Liver (tissue), 8 donors: ENCODE measurements at regions not wholly inside any gene's neighbourhood (a gene's known extent, or its start where the extent isn't known, plus 50 kb on each side); places are given as distances from the start of the nearest gene placed in this dataset.

Experiments used
- DNase-seq: peaks from one replicate; pipeline ENCODE4 v3.0.0-alpha.2; 2017; ENCODE audit warnings: low spot score
- H3K27ac ChIP-seq, 2 donors: one replicate each; pipeline ENCODE4 v1.7.0; 2013; ENCODE audit warnings: inconsistent platforms in 2 of 2, low read length in 2 of 2, control low read depth in 1 of 2, low read depth in 1 of 2, mild to moderate bottlenecking in 1 of 2
- H3K27me3 ChIP-seq, 4 donors: one replicate each; pipeline versions ENCODE4 v1.6.1 to v1.7.0; 2013; ENCODE audit warnings: low read length in 3 of 4, inconsistent platforms in 1 of 4, mild to moderate bottlenecking in 1 of 4, moderate library complexity in 1 of 4; ENCODE audit not compliant: control insufficient read depth in 4 of 4, insufficient read depth in 4 of 4
- H3K36me3 ChIP-seq, 4 donors: one replicate each; pipeline versions ENCODE4 v1.6.1 to v1.7.0; 2013; ENCODE audit warnings: low read length in 3 of 4, mild to moderate bottlenecking in 3 of 4, low read depth in 1 of 4, moderate library complexity in 1 of 4; ENCODE audit not compliant: control insufficient read depth in 4 of 4, insufficient read depth in 3 of 4
- H3K4me1 ChIP-seq, 4 donors: one replicate each; pipeline versions ENCODE4 v1.6.1 to v1.7.0; 2013; ENCODE audit warnings: low read length in 3 of 4, mild to moderate bottlenecking in 3 of 4, moderate library complexity in 1 of 4; ENCODE audit not compliant: control insufficient read depth in 4 of 4, insufficient read depth in 4 of 4
- H3K4me3 ChIP-seq, 3 donors: one replicate each; pipeline versions ENCODE4 v1.6.1 to v1.7.0; 2013; ENCODE audit warnings: low read length in 3 of 3, control low read depth in 1 of 3, low read depth in 1 of 3, mild to moderate bottlenecking in 1 of 3
- H3K9ac ChIP-seq, 2 donors: one replicate each; pipeline ENCODE4 v1.7.0; 2013; ENCODE audit warnings: low read length in 2 of 2, mild to moderate bottlenecking in 2 of 2, moderate library complexity in 2 of 2, control low read depth in 1 of 2, low read depth in 1 of 2
- H3K9me3 ChIP-seq, 4 donors: one replicate each; pipeline versions ENCODE4 v1.6.1 to v1.7.0; 2013; ENCODE audit warnings: low read length in 3 of 4; ENCODE audit not compliant: control insufficient read depth in 4 of 4
- FOXA1 ChIP-seq: IDR thresholded peaks from 2 replicates; pipeline ENCODE4 v1.6.1; 2016; ENCODE audit warnings: antibody characterized with exemption
- FOXA2 ChIP-seq: IDR thresholded peaks from 2 replicates; pipeline ENCODE4 v1.6.1; 2016; ENCODE audit warnings: antibody characterized with exemption
- GABPA ChIP-seq, 2 donors: IDR thresholded peaks in 1 of 2; conservative IDR thresholded peaks in 1 of 2; 2 replicates each; pipeline ENCODE4 v1.6.1; 2016; ENCODE audit warnings: antibody characterized with exemption in 2 of 2, mild to moderate bottlenecking in 1 of 2, moderate library complexity in 1 of 2
- HNF4A ChIP-seq, 2 donors: conservative IDR thresholded peaks; 2 replicates each; pipeline ENCODE4 v1.6.1; 2016; ENCODE audit warnings: antibody characterized with exemption in 2 of 2, mild to moderate bottlenecking in 2 of 2
- HNF4G ChIP-seq: IDR thresholded peaks from 2 replicates; pipeline ENCODE4 v1.6.1; 2016; ENCODE audit warnings: antibody characterized with exemption
- JUND ChIP-seq, 2 donors: IDR thresholded peaks; 2 replicates each; pipeline ENCODE4 v1.6.1; 2016; ENCODE audit warnings: antibody characterized with exemption in 2 of 2
- NR2F2 ChIP-seq: IDR thresholded peaks from 2 replicates; pipeline ENCODE4 v1.6.1; 2016; ENCODE audit warnings: antibody characterized with exemption
- RAD21 ChIP-seq, 2 donors: IDR thresholded peaks; 2 replicates each; pipeline ENCODE4 v1.6.1; 2016; ENCODE audit warnings: antibody characterized with exemption in 2 of 2, mild to moderate bottlenecking in 2 of 2
- RXRA ChIP-seq, 2 donors: IDR thresholded peaks; 2 replicates each; pipeline ENCODE4 v1.6.1; 2017 to 2018; ENCODE audit warnings: antibody characterized with exemption in 2 of 2, mild to moderate bottlenecking in 1 of 2
- SP1 ChIP-seq: IDR thresholded peaks from 2 replicates; pipeline ENCODE4 v1.6.1; 2018; ENCODE audit warnings: antibody characterized with exemption, mild to moderate bottlenecking
- YY1 ChIP-seq: IDR thresholded peaks from 2 replicates; pipeline ENCODE4 v1.6.1; 2016; ENCODE audit warnings: antibody characterized with exemption, mild to moderate bottlenecking
- WGBS: extraction: QIAGEN DNeasy Blood & Tissue Kit; methylation state at CpG from one replicate; pipeline ENCODE4 v1.1.7; 2013; 5-methylcytosine and 5-hydroxymethylcytosine counted together
- TF ChIP-seq, protein P1 (sequence below): IDR thresholded peaks from 2 replicates; pipeline ENCODE4 v1.6.1; 2016; ENCODE audit warnings: antibody characterized with exemption
- TF ChIP-seq, protein P2 (sequence below): IDR thresholded peaks from 2 replicates; pipeline ENCODE4 v1.6.1; 2016; ENCODE audit warnings: antibody characterized with exemption
- TF ChIP-seq, protein P3 (sequence below): IDR thresholded peaks from 2 replicates; pipeline ENCODE4 v1.6.1; 2016; ENCODE audit warnings: antibody characterized with exemption
- TF ChIP-seq, protein P4 (sequence below): IDR thresholded peaks from 2 replicates; pipeline ENCODE4 v1.6.1; 2016; ENCODE audit warnings: antibody characterized with exemption, mild to moderate bottlenecking
- TF ChIP-seq, protein P5 (sequence below): fragments of 150-350 bp; IDR thresholded peaks from 2 replicates; pipeline ENCODE4 v1.5.1; 2017; ENCODE audit warnings: improper control_type of control experiment, low read depth, low read length; ENCODE audit not compliant: missing input control
- donor health status: healthy.
- donor health status: healthy.
- donor health status: healthy.
- donor health status: healthy.
- donor health status: healthy.

DNA sequence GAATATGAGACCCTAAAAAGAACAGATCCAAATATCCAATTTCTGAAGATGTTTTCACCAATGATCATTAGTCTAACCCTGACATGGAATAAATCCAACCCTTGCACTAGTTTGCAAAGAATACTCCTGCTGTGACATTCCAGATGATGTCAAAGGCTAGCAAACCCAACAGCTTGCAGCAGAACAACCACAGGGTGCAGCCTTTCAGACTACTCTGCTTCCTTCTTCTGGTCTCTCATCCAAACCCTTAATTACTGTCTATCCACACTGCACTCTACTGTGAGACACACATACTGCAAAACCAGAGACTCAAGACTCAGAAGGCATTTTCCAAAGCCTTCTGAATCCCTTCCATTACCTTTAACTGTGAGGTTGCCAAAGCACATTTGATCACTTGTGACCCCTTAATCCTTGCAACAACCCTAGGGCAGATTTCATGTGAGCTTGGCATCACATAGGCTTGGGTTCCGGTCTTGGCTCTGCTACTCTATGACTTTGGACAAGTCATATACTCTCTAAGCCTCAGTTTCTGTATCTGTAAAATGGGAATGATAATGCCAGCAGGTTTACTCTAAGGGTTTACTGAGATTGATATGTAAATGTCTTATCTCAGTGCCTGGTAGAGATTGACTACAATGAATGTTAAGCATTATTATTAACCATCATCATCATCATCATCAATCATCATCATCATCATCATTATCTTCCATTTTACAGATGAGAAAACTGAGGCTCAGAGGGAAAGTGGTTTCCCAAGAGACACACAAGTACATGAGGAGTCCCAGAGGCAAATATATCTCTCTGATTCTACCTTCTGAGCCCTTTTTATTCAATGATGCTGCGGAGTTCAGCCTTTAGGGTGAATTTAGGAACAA is 94.5 kb downstream of the SYF2 start:
- no peak for DNase-seq
- H3K9me3 ChIP-seq: no peaks in the 10 kb centered on the region
- 95% methylated on average over 2 of the region's 2 CpGs for WGBS
- no peak overlapping the region for H3K4me3 ChIP-seq
- peaks cover 0 to 4% (median 1%) of the 10 kb centered on the region in 4 donors for H3K4me1 ChIP-seq
- H3K36me3 ChIP-seq: no peaks in the 10 kb centered on the region
- TF ChIP-seq HNF4A (conservative IDR thresholded peaks at IDR 0.05) (no peak), RAD21 (IDR thresholded peaks at IDR 0.05) (no peak), FOXA2 (no peak), NR2F2 (no peak)
- TF ChIP-seq, protein P1, sequence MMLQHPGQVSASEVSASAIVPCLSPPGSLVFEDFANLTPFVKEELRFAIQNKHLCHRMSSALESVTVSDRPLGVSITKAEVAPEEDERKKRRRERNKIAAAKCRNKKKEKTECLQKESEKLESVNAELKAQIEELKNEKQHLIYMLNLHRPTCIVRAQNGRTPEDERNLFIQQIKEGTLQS: no peak
- H3K9ac ChIP-seq: no peak overlapping the region
- H3K27me3 ChIP-seq: no peaks in the 10 kb centered on the region
- no peak overlapping the region for H3K27ac ChIP-seq

DNA sequence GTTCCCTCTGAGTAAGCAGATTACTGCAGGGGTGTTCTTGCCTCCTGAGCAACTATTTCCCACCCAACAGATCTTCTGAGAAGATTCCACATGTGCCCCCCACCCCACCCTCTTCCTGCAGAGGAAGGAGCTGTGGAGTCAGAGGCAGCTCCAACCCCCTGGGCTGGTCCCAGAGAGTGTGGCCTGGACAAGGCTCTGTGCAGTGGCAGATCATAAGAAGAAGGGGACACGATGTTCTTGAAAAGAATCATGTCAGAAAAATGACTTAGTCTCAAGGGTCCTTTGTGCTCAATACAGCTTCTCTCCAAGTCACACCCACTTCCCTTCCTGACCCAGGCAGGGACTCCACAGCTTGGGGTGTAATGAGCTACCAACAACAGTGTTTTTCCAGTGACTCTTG is 95.2 kb downstream of the SYF2 start:
- TF ChIP-seq, protein P2, sequence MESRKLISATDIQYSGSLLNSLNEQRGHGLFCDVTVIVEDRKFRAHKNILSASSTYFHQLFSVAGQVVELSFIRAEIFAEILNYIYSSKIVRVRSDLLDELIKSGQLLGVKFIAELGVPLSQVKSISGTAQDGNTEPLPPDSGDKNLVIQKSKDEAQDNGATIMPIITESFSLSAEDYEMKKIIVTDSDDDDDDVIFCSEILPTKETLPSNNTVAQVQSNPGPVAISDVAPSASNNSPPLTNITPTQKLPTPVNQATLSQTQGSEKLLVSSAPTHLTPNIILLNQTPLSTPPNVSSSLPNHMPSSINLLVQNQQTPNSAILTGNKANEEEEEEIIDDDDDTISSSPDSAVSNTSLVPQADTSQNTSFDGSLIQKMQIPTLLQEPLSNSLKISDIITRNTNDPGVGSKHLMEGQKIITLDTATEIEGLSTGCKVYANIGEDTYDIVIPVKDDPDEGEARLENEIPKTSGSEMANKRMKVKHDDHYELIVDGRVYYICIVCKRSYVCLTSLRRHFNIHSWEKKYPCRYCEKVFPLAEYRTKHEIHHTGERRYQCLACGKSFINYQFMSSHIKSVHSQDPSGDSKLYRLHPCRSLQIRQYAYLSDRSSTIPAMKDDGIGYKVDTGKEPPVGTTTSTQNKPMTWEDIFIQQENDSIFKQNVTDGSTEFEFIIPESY: no peak
- TF ChIP-seq JUND (IDR thresholded peaks at IDR 0.05) (no peak), HNF4G (no peak), FOXA2 (no peak), RXRA (IDR thresholded peaks at IDR 0.05) (no peak), YY1 (no peak)
- TF ChIP-seq, protein P1: no peak
- Histone ChIP-seq H3K27ac (no peak overlapping the region), H3K9me3 (no peaks in the 10 kb centered on the region), H3K4me1 (peaks cover 0 to 4% (median 1%) of the 10 kb centered on the region in 4 donors), H3K27me3 (no peaks in the 10 kb centered on the region), H3K4me3 (no peak overlapping the region), H3K9ac (no peak overlapping the region), H3K36me3 (no peaks in the 10 kb centered on the region)
- WGBS: 78% methylated on average over 1 of the region's 1 CpG
- no peak for DNase-seq

DNA sequence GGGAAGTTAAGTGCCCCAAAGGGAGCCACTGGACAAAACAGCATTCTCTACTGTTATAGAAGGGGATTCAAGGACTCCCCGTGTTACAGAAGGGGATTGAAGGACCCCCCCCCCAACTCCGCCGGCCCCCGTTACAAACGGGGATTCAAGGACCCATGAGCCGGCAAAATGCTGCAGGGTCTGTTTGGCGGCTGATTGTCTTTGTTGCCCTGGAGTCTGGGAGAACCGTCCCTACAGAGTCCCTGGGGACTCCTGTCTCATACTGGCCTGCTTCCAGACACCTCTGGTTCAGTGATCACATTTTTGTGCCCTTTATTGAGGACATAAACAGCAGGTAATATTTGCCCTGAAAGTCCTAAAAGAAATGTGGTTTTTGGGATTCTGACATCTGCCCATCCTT is 96.4 kb downstream of the SYF2 start:
- Histone ChIP-seq H3K4me3 (no peak overlapping the region), H3K36me3 (no peaks in the 10 kb centered on the region), H3K27me3 (no peaks in the 10 kb centered on the region), H3K9me3 (no peaks in the 10 kb centered on the region), H3K4me1 (peaks cover 0 to 4% (median 1%) of the 10 kb centered on the region in 4 donors), H3K27ac (no peak overlapping the region), H3K9ac (no peak overlapping the region)
- no peak for DNase-seq
- 84% methylated on average over 8 of the region's 8 CpGs for WGBS
- TF ChIP-seq, protein P3, sequence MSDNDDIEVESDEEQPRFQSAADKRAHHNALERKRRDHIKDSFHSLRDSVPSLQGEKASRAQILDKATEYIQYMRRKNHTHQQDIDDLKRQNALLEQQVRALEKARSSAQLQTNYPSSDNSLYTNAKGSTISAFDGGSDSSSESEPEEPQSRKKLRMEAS: no peak
- TF ChIP-seq RXRA (IDR thresholded peaks at IDR 0.05) (no peak), HNF4G (no peak), HNF4A (conservative IDR thresholded peaks at IDR 0.05) (no peak), JUND (IDR thresholded peaks at IDR 0.05) (no peak), YY1 (no peak), NR2F2 (no peak), GABPA (IDR thresholded peaks at IDR 0.05 in 1 of 2, conservative IDR thresholded peaks at IDR 0.05 in 1 of 2) (no peak), FOXA1 (no peak), SP1 (no peak), RAD21 (IDR thresholded peaks at IDR 0.05) (no peak)
- TF ChIP-seq, protein P4, sequence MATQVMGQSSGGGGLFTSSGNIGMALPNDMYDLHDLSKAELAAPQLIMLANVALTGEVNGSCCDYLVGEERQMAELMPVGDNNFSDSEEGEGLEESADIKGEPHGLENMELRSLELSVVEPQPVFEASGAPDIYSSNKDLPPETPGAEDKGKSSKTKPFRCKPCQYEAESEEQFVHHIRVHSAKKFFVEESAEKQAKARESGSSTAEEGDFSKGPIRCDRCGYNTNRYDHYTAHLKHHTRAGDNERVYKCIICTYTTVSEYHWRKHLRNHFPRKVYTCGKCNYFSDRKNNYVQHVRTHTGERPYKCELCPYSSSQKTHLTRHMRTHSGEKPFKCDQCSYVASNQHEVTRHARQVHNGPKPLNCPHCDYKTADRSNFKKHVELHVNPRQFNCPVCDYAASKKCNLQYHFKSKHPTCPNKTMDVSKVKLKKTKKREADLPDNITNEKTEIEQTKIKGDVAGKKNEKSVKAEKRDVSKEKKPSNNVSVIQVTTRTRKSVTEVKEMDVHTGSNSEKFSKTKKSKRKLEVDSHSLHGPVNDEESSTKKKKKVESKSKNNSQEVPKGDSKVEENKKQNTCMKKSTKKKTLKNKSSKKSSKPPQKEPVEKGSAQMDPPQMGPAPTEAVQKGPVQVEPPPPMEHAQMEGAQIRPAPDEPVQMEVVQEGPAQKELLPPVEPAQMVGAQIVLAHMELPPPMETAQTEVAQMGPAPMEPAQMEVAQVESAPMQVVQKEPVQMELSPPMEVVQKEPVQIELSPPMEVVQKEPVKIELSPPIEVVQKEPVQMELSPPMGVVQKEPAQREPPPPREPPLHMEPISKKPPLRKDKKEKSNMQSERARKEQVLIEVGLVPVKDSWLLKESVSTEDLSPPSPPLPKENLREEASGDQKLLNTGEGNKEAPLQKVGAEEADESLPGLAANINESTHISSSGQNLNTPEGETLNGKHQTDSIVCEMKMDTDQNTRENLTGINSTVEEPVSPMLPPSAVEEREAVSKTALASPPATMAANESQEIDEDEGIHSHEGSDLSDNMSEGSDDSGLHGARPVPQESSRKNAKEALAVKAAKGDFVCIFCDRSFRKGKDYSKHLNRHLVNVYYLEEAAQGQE: no peak
- TF ChIP-seq, protein P2: no peak
- TF ChIP-seq, protein P5, sequence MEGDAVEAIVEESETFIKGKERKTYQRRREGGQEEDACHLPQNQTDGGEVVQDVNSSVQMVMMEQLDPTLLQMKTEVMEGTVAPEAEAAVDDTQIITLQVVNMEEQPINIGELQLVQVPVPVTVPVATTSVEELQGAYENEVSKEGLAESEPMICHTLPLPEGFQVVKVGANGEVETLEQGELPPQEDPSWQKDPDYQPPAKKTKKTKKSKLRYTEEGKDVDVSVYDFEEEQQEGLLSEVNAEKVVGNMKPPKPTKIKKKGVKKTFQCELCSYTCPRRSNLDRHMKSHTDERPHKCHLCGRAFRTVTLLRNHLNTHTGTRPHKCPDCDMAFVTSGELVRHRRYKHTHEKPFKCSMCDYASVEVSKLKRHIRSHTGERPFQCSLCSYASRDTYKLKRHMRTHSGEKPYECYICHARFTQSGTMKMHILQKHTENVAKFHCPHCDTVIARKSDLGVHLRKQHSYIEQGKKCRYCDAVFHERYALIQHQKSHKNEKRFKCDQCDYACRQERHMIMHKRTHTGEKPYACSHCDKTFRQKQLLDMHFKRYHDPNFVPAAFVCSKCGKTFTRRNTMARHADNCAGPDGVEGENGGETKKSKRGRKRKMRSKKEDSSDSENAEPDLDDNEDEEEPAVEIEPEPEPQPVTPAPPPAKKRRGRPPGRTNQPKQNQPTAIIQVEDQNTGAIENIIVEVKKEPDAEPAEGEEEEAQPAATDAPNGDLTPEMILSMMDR: no peak
